RPMI7951 (cell line): ENCODE measurements at regions not wholly inside any gene's neighbourhood (a gene's known extent, or its start where the extent isn't known, plus 50 kb on each side); places are given as distances from the start of the nearest gene placed in this dataset.
A peak's percentile ranks its signal among the peaks of the same experiment; 100 is the strongest.
"Not testable (repeated sequence)": the region's sequence is repeated elsewhere in the genome, so short reads cannot be mapped to it uniquely, and the experiment has no call there.

Experiments
- DNase-seq: peaks from one replicate; pipeline ENCODE4 v3.0.0-alpha.2; 2012; ENCODE audit warnings: low read depth

DNA sequence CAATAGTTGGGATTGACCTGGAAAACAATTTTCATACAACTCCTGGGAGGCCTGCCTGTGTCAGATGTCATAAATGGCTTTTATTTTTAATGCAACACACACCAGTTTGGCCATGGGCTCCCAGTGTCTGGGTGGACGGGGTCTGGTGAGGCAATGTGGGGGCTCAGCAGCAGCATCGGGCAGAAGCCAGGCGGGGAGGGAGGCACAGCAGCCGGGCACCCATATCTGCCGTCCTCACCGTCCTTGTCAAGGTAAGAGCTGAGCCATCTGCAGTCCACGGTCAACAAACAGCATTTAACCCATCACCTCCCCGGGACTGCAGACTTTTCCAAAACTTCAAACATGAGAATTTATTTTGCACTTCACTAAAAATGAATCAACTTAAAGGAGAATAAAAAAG is 154.0 kb upstream of the ZNF469 start:
- DNase-seq = not testable (repeated sequence)

DNA sequence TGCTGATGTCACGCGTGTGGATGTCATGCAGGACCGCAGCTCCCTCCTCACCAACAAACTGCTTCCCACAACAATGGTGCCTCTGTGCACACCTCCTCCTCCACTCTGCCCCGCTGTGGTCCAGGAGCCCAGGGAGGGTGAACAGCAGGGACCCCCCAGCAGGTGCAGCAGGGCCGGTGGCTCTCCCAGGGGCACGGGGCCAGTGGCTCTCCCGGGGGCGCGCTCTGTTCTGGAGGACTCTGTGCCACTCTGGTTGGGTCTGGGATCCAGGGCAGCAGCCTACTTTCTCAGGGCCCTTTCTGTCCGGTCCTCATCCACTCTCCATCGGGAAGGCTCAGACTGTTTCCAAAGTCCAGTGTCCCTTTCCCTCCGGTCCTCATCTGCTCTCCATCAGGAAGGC is 153.0 kb upstream of the ZNF469 start:
- DNase-seq = not testable (repeated sequence)

DNA sequence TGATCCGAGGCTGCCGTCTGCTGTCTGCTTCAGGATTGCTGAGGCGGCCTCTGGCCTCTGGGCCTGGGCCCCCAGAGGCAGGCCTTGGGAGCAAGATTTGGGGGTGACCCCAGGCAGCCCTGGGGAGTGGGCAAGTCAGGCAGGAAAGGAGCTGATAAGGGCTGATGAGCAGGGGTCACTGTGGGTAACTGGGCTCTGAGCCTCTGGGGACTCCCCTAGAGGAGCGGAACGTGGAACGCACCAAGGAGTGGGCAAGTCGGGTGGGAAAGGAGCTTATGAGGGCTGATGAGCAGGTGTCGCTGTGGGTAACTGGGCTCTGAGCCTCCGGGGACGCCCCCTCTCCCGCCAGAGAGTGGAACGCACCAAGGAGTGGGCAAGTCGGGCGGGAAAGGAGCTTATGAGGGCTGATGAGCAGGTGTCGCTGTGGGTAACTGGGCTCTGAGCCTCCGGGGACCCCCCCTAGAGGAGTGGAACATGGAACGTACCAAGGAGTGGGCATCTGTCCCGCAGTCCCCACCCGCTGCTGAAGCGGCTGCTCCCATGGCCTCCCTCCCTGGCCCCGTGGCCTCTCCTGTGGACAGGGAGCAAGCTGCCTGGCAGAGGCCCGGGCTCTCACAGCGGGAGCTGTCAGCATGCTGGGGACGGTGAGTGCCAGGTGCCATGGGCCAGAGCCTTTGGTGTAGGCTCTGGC is 152.3 kb upstream of the ZNF469 start:
- not testable (repeated sequence) for DNase-seq

DNA sequence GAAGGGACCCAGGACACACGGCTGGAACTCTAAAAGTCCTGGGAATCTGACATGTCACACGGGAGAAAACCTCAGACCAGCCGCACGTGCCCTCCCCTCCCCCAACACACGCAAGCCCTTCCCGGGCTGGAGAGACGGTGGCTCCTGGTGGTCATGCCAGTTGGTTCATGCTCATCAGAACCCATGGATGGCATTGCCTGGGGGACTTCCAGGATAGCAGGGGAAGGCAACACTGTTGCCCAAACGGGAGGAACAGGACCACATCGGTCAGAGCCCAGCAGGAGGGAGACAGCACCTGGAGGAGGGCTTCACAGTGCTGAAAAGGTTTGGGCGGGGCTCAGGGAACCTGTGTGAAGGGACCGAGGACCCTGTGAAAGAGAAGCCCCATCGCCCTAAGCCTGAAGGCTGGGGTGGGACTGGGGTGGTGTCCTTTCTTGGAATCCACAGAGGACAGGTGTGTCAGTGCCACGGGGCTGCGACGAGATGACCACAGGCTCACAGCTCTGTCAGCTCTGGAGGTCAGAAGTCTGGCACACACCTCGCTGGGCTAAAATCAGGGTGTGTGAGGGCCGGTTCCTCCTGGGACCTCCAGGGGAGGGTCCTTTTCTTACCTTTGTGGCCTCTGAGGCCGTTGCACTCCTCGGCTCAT is 151.7 kb upstream of the ZNF469 start:
- DNase-seq = not testable (repeated sequence)

DNA sequence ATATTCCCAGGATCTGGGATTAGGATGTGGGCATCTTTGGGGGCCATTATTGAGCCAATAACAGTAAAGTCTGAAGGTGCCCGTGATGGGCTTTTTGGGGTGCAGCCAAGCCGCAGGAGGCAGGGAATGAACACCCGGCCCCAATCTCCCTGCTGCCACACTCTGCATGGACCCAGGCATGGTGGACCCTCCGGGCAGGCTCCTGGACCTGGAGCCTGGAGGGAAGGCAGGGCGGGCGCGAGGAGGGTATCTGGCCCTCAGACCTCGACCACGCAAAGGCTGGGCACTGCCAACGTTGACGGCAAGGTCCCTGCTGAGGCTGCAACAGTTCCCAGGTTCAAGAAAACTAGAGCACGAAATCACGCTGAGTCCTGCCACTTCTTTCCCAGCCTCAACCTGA is 150.9 kb upstream of the ZNF469 start:
- DNase-seq = not testable (repeated sequence)

DNA sequence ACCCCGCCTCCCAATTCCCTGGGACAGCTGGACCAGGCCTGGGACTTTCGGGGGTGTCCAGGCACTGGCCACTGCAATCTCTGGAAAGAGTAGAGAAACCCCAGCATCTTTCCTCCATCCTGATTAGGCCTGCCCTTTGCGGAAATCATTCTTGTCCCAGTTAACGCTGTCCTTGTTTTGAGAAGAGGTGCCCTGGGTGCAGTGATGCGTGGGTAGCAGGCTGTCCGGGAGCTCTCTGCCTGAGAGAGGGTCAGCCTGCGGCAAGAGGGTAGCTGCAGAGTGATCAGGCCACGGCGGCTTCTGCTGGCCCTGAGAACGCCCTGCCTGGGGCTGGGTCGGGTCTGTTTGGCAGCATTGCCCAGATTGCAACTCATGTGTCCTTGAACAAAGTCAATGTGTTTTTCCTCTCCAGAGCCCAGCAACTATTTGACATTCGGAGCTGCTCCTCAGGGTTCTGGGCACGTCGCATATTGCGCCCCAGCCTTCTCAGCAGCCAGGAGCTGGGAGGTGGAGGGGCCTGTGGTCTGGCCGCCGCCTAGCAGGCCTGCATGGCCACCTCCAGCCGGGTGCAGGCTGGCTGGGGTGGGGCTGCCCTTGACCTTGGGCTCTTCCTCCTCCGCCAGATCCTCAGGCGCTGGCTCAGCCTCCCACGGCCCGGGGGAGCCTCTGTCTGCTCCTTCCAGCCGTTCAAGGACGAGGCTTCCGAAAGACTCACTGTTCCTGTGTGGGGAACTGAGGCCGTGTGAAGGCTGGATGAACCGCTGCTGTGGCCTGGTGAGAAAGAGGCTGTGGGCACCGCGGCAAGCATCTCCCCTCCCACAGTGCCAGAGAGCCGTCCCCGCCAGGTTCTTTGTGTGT is 150.1 kb upstream of the ZNF469 start:
- DNase-seq = not testable (repeated sequence)

DNA sequence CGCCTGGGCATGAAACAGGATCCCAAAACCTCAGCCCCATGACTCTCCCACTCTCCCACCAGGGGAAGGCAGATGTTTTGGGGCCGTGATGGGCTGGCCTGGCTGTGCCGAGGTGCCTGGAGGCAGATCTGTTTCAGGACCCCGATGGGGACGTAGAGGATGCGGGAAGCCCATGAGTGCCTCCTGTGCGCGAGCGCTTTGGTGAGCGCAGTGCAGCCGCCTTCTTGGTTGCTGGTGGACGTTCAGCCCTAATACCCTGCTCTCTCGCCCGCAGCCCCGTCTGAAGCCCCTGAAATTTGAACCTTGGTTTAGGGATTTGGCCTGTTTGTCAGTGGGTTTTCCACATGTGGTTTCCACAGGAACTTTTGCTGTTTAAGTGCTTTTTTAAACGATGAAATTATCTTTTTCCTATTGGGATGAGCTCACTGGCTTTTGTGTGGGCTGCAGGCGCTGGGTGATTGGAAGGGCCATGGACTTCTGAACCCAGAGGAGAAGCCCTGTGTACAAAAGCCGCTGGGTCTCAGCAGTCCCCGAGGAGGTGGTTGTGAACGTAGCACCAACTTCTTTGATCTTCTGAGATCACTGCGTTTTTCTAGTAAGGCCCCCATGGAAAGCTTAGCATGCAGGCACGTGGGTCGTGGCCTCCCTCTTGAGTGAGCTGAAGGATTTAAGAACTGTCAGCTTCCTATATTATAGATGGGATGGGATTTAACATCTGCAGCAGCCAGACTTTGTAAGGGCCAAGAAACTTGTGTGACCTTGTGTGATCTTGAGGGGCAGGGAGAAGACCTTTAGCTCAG is 148.9 kb upstream of the ZNF469 start:
- not testable (repeated sequence) for DNase-seq

DNA sequence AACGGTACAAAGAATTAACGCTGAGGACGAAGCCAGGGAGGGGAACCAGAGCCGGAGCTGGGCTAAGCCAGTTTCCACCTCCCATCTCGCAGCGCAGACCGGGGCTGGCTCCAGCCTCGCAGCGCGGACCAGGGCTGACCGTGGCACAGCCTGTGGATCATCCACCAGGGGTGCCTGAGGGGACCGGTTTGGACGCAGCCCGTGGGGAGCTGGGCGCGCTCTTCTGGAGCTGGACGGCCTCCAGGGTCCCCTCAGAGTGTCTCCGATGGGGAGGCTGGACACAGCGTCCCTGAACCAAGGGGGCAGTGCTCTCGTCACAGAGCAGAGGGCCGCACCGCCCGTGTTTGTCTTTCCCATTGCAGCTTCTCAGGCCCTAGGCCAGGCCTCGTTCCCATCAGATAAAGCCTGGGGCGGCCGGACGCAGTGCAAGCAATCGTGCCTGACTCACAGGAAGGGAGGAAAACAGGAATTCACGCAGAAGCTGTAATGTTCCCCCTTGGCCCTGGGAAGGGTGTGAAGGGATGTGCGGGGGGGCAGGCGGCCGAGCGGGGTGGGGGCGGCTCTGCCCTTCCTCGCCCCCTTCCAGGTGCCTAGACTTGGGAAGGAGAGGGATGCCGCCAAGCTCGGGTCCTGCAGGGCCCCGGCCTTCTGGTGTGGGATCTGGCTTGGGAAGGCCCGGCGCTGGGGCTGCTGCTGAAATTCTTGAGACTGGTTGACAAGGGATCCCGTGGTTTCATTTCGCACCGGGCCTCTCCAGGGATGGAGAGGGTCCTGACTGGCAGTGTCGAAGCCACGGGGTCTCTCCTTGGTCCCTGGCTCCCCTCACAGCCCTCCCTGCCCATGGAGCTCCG is 148.1 kb upstream of the ZNF469 start:
- not testable (repeated sequence) for DNase-seq

DNA sequence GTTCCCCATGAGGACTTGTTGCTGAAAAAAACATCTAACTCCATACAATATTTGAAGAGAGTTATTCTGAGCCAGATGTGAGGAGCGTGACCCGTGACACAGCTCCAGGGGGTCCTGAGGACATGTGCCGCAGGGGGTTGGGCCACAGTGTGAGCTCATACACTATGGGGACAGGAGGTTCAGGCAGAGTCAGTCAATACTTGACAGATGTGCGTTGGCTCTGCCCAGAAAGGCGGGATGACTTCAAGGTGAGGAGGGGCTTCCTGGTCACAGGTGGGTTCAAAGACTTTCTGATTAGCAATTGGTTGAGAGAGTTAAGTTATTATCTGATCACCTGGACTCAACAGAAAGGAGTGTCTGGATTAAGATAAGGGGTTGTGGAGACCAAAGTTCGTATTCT is 147.1 kb upstream of the ZNF469 start:
- not testable (repeated sequence) for DNase-seq

DNA sequence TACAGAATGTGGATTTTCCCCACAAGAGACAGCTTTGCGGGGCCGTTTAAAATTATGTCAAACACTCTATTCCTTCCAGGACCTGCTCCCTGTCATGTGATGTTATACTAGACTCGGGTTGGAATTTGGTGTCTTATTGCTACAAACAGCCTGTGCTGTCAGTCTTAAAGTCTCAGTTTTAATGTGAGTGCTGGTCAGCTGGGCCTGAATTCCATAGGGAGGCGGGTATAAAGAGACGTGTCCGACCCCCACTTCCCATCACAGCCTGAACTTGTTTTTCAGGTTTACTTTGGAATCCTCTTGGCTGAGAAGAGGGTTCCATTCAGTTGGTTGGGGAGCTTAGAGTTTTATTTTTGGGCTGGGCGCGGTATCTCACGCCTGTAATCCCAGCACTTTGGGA is 146.5 kb upstream of the ZNF469 start:
- not testable (repeated sequence) for DNase-seq

DNA sequence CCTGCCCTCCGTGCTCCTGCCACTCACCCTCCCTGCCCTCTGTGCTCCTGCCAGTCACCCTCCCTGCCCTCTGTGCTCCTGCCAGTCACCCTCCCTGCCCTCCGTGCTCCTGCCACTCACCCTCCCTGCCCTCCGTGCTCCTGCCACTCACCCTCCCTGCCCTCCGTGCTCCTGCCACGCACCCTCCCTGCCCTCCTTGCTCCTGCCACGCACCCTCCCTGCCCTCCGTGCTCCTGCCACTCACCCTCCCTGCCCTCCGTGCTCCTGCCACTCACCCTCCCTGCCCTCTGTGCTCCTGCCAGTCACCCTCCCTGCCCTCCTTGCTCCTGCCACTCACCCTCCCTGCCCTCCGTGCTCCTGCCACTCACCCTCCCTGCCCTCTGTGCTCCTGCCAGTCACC is 145.4 kb upstream of the ZNF469 start:
- not testable (repeated sequence) for DNase-seq

DNA sequence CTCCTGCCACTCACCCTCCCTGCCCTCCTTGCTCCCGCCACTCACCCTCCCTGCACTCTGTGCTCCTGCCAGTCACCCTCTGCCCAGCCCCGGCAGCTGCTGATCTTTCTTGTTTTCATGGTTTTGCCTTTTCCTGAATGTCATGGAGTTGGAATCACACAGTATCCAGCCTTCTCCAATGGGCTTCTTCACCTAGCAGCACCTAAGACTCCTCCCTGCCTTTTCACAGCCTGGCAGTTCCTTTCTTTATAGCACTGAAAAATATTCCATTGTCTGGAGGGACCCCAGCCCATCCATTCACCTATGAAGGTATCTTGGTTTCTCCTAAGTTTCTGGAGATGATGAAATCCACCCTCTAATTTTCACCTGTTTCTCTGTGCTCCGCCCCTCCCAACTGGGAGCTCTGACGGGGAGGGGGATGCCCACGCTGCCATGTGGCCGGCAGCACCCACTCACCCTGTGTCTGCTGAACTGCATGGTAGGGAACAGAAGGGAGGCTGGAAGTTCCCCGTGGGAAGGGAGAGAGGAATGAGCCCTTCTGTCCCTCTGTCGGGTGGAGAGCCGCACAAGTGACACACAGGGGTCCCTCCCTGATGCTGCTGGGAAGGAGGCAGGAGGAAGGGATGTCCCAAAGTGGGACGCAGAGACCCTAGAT is 144.9 kb upstream of the ZNF469 start:
- not testable (repeated sequence) for DNase-seq

DNA sequence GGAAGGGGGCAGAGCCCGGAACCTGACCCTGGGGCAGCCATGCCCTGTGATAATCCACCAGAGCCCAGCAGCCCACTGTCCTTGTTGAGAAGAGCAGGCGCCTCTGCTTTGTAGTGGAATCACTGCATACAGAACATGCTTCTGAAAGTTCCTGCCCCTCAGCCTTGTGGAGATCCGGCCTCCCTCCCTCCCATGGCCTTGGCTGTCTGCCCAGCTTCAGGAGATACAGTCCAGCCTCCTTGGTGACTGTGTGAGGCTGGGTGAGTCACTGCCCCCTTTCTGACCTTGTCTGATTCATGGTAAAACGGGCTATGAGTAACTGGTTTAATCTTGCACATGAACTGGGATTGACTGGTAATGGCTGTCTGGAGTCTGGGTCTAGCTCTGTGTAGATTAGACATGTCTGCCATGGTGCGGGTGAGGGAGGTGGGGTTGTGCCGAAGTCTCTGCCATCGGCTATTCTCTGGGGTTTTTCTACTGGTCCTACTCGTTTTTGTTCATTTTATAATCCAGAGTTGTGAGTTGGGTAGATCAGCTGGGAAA is 144.0 kb upstream of the ZNF469 start:
- peak; percentile 98 for DNase-seq

DNA sequence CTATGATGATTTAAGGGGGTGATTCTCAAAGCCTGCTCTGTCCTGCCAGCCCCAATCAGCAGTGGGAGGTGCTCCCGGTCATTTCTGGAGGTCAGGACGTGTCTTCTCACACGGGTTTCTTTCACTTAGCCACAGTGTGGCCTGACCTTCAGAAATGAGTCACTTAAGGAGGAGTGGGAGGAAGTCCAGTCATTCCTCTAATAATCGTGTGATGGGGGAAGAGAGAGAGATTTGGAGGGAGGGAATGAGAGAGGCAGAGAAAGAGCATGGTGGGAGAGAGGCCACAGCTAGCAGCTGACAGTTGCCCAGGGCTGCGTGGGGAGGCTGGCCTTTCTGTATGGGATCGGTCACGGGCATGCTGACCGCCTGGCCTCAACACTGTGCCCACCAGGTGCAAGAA is 142.6 kb upstream of the ZNF469 start:
- peak; percentile 98 for DNase-seq

DNA sequence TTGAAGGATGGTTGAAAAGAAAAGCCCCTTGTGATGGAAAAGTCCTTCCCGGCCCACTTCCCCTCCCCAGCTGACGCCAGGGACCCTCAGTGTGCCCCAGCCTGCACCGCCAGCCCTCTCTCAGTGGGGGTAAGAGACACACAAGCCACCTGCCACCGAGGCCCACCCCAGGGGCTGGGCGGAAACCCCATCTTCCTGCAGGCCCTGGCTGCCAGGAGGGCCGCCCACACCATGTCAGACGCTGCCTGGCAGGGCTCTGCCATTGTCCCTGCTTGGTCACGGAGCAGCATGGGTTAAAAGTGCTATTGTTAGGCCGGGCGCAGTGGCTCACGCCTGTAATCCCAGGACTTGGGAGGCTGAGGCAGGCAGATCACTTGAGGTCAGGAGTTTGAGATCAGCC is 142.0 kb upstream of the ZNF469 start:
- DNase-seq = not testable (repeated sequence)

DNA sequence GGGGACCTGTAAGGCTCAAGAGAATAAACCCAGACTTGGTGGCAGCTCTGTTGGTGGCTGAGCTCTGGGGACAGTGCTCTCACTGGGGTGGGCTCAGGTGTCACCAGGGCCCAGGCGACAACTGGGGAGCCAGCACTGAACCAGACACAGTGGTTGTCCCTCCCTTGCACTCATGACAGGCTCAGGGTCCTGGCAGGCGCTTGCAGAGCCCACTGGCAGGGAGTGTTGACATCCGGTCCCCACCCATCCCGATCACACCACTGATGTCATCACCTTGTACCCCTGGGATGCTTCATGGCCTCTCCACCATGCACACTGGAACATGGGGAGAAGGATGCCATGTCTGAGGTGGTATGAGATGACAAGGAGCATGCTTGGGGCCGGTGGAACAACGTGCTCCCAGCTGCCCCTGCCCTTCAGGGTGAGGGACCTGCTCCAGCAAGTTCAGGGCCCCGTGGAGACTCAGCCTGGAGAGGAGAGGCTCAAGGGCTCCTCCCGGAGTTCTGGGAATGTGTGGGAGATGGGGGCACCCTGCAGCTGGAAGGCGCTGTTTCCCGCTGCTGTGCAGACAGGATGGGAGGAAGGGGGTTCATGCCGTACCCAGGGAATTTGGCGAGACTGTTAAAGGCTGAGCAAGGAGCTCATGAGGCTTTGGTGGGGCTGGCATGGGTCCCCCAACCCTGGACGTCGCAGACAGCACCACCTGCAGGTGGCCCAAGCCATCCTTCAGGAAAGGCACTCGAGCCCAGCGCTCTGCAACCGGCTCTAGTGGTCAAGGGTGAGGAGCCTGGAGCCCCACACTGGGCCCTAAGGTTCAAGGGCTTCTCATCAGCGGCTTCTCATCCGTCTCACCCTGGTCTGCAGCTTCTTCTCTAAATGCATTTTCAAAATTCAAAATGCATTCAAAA is 141.1 kb upstream of the ZNF469 start:
- not testable (repeated sequence) for DNase-seq

DNA sequence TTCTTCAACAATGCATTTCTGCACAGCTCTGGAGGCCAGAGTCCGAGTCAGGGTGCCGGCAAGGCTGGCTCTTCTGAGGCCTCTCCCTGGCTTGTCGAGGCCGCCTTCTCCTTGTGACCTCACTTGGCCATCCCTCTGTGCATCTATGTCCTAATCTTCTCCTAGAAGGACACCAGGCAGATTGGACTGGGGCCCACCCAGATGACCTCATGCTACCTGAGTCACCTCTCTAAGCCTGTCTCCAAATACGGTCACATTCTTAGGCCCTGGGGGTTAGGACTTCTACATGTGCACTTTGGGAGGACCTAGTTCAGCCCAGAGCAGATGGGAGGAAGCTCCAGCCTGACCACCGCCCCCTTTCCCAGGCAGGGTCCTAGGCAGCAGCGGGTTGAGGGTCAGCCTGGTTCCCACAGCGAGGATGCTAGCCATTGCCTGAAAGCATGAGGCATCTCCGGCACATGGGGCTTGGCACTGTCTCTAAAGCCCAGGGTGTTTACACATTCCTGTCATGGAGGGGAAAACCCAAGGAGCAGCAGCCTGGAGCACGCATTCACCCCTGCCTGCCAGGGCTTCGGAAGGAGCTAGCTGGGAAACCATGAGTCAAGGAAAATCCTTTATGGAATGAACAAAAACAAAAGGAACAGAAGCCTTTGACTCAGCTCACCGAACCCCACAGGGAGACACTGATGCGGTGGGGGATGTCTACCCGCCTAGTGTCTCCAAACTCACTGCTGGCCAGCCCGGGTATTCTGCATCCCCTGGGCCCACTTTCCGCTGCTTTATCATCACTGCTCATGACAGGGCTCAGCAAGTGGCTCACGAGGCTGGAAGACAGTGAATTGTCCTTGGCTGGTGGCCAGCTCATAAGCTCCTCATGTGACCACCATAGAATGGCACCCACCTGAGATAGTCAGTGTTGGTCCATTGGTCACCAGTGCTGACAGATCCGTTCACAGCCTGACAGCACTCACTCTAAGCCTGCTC is 140.2 kb upstream of the ZNF469 start:
- DNase-seq = peak; percentile 94

DNA sequence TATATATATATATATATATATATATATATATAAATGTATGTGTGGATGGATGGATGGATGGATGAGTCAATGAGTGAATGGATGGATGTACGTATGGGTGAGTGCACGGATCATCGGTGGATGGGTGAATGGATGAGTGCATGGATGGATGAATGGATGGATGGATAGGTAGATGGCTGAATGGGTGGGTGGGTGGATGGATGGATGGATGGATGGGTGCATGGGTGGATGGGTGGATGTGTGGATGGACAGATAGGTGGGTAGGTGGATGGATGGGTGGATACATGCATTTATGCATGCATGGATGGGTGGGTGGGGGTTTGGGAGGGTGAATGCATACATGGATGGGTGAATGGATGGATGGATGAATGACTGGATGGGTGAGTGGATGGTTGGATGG is 138.8 kb upstream of the ZNF469 start:
- not testable (repeated sequence) for DNase-seq
